OCI-M1 (cell line): ENCODE measurements at regions not wholly inside any gene's neighbourhood (a gene's known extent, or its start where the extent isn't known, plus 50 kb on each side); places are given as distances from the start of the nearest gene placed in this dataset.

Experiments used
- DNase-seq: peaks from one replicate; lab custom pipeline; 2025; lab: John Stamatoyannopoulos, UW

- no peak for DNase-seq
These were observed 329.0 kb upstream of the PROK2 start for GRCh38 chr3:72113964-72114363.

GRCh38 chr3:72113564-72113963 is 328.6 kb upstream of the PROK2 start:
- DNase-seq = no peak

- DNase-seq = no peak
These were observed 327.5 kb upstream of the PROK2 start for GRCh38 chr3:72112435-72112834.

DNA sequence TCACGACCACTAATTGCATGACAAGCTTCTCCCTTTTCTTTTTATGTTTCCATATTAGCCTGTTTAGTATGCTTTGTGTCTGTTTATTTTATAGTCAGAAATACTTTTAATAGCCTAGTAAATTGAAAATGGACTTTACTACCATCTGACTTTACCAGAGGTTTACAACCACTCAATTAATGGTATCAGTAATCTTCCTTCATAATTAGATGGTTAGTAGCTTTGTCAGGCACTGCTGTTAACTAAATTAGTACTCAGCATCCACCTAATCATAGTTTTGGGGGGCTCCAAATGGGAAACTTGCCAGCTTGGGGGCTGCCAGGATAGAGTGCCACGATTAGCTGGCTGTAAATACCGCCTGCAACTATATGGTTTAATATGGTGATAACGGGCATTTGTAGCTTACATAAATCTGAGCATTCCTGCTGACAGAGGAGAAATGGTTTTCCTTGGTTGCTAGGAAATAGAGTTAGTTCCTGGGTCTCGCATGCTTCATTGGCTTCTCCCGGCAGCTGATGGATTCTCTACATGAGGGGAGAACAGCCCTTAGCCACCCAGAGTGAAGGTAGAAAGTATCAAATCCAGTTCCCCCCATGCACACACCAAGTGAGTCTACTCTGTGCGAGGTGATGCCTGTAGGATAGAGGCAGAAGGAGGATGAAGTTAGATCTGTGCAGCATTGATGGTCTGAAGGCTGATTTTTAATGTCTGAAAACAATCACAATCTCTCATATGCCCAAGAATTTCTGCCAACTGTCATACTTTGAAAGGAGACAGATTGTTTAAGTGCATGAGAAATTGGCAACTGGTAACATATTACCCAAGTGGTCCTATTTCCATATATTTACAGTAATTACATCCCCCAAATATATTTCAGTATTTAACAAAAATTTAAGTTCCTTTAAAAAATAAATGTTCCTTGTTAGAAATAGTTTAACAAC is 326.6 kb upstream of the PROK2 start:
- no peak for DNase-seq

DNA sequence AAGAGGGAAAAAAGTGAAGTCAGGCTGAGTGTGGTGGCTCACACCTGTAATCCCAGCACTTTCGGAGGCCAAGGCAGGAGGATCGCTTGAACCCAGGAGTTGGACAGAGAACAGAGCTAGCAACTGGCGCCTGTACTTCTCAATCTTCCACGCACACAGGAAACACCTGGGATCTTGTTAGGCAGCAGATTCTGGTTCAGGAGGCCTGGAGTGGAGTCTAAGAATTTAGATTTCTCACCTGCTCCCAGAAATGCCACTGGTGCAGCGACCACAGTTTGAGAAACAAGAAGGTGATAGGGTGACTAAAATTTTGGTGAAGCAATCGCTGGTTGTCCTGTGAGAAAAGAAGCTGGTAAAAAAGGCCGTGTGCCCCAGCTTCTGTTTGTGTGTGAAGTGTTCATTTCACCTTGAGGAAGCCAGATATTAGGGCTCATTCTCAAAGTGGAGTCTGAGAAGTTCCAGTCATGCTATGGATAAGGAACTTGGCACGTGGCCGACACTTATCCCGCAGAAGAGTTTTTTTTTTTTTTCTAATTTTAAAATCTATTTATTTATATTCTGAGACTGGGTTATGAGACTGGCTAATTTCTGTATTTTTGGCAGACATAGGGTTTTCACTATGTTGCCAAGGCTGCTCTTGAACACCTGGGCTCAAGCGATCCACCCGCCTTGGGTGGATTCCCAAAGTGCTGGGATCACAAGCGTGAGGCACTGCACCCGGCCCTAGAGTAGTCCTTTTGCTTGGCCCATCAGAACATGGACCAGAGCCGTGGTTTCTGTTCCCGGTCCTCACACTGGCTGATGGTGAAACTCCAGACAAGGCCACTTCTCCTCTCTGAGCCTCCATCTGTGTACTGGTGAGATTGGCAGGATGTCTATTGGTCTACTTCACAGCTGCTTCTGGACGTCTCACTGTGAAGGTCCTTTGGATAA is 324.6 kb upstream of the PROK2 start:
- DNase-seq = no peak

DNA sequence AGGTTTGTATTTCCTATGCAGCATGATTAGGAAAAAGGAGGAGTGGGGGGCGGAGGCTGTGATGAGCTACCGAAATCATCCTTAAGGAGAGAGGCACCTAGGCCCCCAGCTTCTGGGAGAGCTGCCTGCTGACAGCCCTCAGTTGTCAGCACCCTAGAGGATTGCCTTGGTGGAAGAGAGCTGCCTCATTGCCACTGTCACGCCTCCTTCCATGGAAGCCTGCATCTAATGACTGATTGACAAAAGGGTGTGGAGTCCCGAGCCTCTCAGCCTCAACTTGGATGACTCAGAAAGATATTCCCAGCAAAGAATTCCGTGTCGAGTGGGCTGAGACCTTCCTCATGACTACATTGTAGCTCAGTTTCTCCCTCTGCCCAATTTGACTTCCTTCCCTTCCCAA is 320.4 kb upstream of the PROK2 start:
- DNase-seq = no peak

DNA sequence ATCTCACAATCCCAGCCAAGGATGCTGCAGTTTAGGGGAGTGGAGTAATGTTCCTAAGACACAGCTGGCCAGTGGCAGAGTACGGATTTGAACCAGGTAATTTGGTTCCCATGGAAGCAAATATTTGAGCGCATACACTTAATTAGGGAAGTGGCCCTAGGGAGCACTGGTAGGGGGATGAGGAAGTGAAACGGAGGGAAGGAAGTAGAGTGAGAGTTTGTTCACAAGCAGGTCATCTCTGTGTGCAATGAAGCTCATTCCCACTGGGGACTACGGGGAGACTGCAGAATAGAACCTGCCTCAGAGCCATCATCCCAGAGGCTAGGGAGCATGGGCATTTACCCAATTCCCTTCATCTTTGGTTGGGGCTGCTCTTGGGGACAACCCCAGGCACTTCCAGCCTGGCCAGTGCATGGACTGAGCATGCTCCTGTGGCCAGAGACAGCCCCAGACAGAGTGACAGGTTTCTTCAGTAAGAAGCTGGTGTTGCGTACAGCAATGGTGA is 317.2 kb upstream of the PROK2 start:
- DNase-seq = peak; percentile 2

GRCh38 chr3:72101494-72101893 is 316.5 kb upstream of the PROK2 start:
- no peak for DNase-seq

- DNase-seq = peak; percentile 83
These were observed 315.7 kb upstream of the PROK2 start for GRCh38 chr3:72100601-72101187.

GRCh38 chr3:72100080-72100511 is 315.1 kb upstream of the PROK2 start:
- peak; percentile 19 for DNase-seq

- DNase-seq = no peak
These were observed 314.6 kb upstream of the PROK2 start for GRCh38 chr3:72099326-72100079.

DNA sequence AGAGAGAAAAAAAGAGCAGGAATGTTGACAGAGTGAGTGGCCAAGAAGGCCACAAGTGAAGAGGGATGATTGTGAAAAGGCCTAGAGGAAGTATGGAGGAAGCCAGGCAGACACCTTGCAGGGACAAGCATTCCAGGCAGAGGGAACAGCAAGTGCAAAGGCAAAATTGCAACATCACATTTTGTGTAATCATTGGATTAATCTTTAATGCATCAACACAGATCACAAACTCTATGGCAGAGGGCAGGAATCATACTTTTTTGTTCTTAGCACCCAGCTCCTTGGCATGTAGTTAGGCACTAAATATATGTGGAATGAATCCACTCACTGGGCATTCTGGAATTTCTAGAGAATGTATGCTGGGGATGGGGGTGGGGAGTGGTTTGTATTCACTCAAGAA is 312.1 kb upstream of the PROK2 start:
- DNase-seq = no peak

DNA sequence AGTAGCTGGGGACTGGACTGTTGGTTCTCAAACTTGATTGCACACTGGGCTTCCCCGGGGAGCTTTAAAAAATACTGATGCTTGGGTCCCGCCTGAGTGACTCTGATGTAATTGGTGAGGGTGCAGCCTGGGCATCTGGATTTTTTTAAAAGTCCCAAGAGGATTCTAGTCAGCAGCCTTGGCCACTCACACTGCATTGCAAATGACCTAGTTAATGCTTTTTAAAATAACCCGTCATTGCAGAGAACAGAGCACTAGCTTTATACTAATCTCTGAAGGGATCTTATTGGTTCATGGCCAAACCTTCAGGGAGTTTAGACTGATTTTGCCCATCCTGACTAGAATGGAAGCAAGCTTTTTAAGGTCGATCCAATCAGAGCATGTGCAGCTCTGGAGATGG is 310.6 kb upstream of the PROK2 start:
- DNase-seq = no peak

DNA sequence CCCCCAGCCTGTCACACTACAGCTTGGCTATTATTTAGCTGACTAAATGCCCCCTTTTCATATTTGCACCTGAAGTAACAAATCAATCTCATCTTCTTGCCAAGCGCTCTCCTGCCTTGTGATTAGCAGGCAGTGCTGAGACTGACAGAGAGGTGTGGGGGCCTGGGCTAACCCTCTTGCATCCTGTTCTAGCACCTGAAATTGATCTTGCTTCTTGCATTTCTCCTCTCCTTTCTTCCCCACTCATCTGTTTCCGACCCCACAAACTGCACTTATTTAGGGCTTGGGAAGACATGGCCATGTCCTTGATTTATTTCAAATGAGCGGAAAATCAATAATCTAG is 309.0 kb upstream of the PROK2 start:
- DNase-seq = no peak

- no peak for DNase-seq
These were observed 308.5 kb upstream of the PROK2 start for GRCh38 chr3:72093270-72093991.

- no peak for DNase-seq
These were observed 307.8 kb upstream of the PROK2 start for GRCh38 chr3:72092778-72093177.

- DNase-seq = no peak
These were observed 303.6 kb upstream of the PROK2 start for GRCh38 chr3:72088486-72089025.

- no peak for DNase-seq
These were observed 302.5 kb upstream of the PROK2 start for GRCh38 chr3:72087420-72087819.

GRCh38 chr3:72086743-72087087 is 301.8 kb upstream of the PROK2 start:
- DNase-seq = no peak

DNA sequence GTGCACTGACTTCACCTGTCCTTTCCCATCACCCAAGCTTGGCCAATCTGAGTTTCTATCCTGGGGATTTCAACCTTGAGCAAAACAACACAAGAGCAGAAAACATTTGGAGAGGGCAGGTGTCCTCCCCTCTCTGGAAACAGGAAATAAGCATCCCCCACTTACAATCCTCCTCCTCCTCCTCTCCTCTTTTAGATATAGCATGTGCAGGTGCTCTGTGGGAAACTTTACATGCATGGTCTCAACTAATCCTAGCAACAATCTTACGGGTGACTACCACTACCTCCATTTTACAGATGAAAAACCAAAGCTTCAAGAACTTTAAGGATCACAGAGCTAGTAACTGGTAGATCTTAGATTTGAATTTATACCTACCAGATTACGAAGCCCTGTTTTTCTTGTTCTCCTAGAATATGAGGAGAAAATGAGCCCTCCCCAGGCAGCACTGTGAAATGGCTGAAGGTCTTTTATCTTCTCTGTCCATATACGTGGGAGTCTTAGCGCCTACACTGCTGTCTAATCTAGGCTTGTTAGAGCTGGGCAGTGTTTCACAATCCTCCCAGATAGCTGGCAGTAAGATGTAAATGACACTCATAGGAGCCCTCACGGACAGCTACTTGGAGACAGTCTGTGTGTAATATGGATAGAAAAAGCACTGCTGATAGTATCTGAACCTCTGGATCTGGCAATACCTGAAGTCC is 301.2 kb upstream of the PROK2 start:
- peak; percentile 95 for DNase-seq
